Tibial artery (tissue), 4 donors: ENCODE measurements at regions not wholly inside any gene's neighbourhood (a gene's known extent, or its start where the extent isn't known, plus 50 kb on each side); places are given as distances from the start of the nearest gene placed in this dataset.
"Not testable (repeated sequence)": the region's sequence is repeated elsewhere in the genome, so short reads cannot be mapped to it uniquely, and the experiment has no call there.

Experiments used
- DNase-seq, 2 donors: peaks; one replicate each; pipeline ENCODE4 v3.0.0-alpha.2; 2019
- H3K27ac ChIP-seq, 2 donors: fragments of 200-600 bp; sonication (generic) in 1 of 2; 1 replicate in 1 of 2; 2 replicates in 1 of 2; pipeline ENCODE4 v1.5.1; 2018 to 2019; ENCODE audit warnings: mild to moderate bottlenecking in 1 of 2
- H3K27me3 ChIP-seq, 2 donors: fragments of 200-600 bp; sonication (generic) in 1 of 2; one replicate each; pipeline versions ENCODE4 v1.5.1 to v1.6.0; 2016 to 2019
- H3K36me3 ChIP-seq, 3 donors: fragments of 200-600 bp; sonication (generic) in 2 of 3; one replicate each; pipeline ENCODE4 v1.5.1; 2016 to 2019; ENCODE audit warnings: mild to moderate bottlenecking in 2 of 3
- H3K4me1 ChIP-seq, 4 donors: fragments of 200-600 bp; sonication (generic) in 2 of 4; 1 replicate in 3 of 4; 2 replicates in 1 of 4; pipeline ENCODE4 v1.5.1; 2016 to 2019
- H3K4me3 ChIP-seq, 2 donors: fragments of 200-600 bp; sonication (generic) in 1 of 2; 1 replicate in 1 of 2; 2 replicates in 1 of 2; pipeline ENCODE4 v1.5.1; 2018 to 2019; ENCODE audit warnings: mild to moderate bottlenecking in 2 of 2
- H3K9me3 ChIP-seq, 3 donors: fragments of 200-600 bp; sonication (generic) in 1 of 3; one replicate each; pipeline ENCODE4 v1.5.1; 2016 to 2019
- CTCF ChIP-seq, 2 experiments: fragments of 200-600 bp in 1 of 2; fragments of 450-650 bp in 1 of 2; IDR thresholded peaks; one replicate each; pipeline ENCODE4 v1.5.1; 2017 to 2019; ENCODE audit warnings: antibody characterized with exemption in 2 of 2, mild to moderate bottlenecking in 1 of 2, moderate library complexity in 1 of 2
- intact Hi-C: fragments of 100-400 bp; cut with DNase I; formaldehyde crosslinking; loops from one replicate; pipeline ENCODE4 v1.15.0; 2023; ENCODE audit warnings: low total_unique reads

GRCh38 chr13:83667606-83668005 lies 214.7 kb downstream of the SLITRK1 start:
- DNase-seq, result no peak
- TF ChIP-seq CTCF (IDR thresholded peaks at IDR 0.05), result no peak
- intact Hi-C loops, result no loop called here

GRCh38 chr13:83666141-83666540 lies 216.1 kb downstream of the SLITRK1 start:
- Histone ChIP-seq H3K4me1 (no peaks in the 10 kb centered on the region), H3K4me3 (no peak overlapping the region), H3K27me3 (no peaks in the 10 kb centered on the region), H3K9me3 (no peaks in the 10 kb centered on the region), H3K27ac (no peak overlapping the region), H3K36me3 (no peaks in the 10 kb centered on the region)
- no peak for TF ChIP-seq CTCF (IDR thresholded peaks at IDR 0.05)
- DNase-seq, result no peak
- intact Hi-C loops, result no loop called here

More at GRCh38 chr13:83667606-83668005, 214.7 kb downstream of the SLITRK1 start:
- Histone ChIP-seq H3K27ac (no peak overlapping the region), H3K27me3 (no peaks in the 10 kb centered on the region), H3K9me3 (no peaks in the 10 kb centered on the region), H3K36me3 (no peaks in the 10 kb centered on the region), H3K4me1 (no peaks in the 10 kb centered on the region), H3K4me3 (no peak overlapping the region)

- H3K4me1 ChIP-seq, result no peaks in the 10 kb centered on the region
- no peak for TF ChIP-seq CTCF (IDR thresholded peaks at IDR 0.05)
- no peak overlapping the region for H3K27ac ChIP-seq
- no peak overlapping the region for H3K4me3 ChIP-seq
- DNase-seq, result no peak
- intact Hi-C loops, result no loop called here
- no peaks in the 10 kb centered on the region for H3K27me3 ChIP-seq
- no peaks in the 10 kb centered on the region for H3K9me3 ChIP-seq
- no peaks in the 10 kb centered on the region for H3K36me3 ChIP-seq
Observed at GRCh38 chr13:83657281-83657680, 225.0 kb downstream of the SLITRK1 start.

GRCh38 chr13:83642617-83643016 lies 239.7 kb downstream of the SLITRK1 start:
- H3K9me3 ChIP-seq, H3K27ac ChIP-seq, H3K4me3 ChIP-seq, intact Hi-C loops, H3K4me1 ChIP-seq, DNase-seq, H3K27me3 ChIP-seq, H3K36me3 ChIP-seq: not testable (repeated sequence)

GRCh38 chr13:83634601-83635000 lies 247.7 kb downstream of the SLITRK1 start:
- Histone ChIP-seq H3K27ac (no peak overlapping the region), H3K4me3 (no peak overlapping the region), H3K27me3 (no peaks in the 10 kb centered on the region), H3K9me3 (no peaks in the 10 kb centered on the region), H3K4me1 (no peaks in the 10 kb centered on the region), H3K36me3 (no peaks in the 10 kb centered on the region)
- TF ChIP-seq CTCF (IDR thresholded peaks at IDR 0.05), result no peak
- intact Hi-C loops, result no loop called here
- no peak for DNase-seq

- Histone ChIP-seq H3K36me3 (no peaks in the 10 kb centered on the region), H3K27me3 (no peaks in the 10 kb centered on the region), H3K4me3 (no peak overlapping the region), H3K27ac (no peak overlapping the region), H3K4me1 (no peaks in the 10 kb centered on the region), H3K9me3 (no peaks in the 10 kb centered on the region)
- no peak for DNase-seq
- intact Hi-C loops, result no loop called here
- no peak for TF ChIP-seq CTCF (IDR thresholded peaks at IDR 0.05)
Observed at GRCh38 chr13:83633746-83634145, 248.5 kb downstream of the SLITRK1 start.
